ENCODE measurements at regions not wholly inside any gene's neighbourhood (a gene's known extent, or its start where the extent isn't known, plus 50 kb on each side); places are given as distances from the start of the nearest gene placed in this dataset.

DNA sequence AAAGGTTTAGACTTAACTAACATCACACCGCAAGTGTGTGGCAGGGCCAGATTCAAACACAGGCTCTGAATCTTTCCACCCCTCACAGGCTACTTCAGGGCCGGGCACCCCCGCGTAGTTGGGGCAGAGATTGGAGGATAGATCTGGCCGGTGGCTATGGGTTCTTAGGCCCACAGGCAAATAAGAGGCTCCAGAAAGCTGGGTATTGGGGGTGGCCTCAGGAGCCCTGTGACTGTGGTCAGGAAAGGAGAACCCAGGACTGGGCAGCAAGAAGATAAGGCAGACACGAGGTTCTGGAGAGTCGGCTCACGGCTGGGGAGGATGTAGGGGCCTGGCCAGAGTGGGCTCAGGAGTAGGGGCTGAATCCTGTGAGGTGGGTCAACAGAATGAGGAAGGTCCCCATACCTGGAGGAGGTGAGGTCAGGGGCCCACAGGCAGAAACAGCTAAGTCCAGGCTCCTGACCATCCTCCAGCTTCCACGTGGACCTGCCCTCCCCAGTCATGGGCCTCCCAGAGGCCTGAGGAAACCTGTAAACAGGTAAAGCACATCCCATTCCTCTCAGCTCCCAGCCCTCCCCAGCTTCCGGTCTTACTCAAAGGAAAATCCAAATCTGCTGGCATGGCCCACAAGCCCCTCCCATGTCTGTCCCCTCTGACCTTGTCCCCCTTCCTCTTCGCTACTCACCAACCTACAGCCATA lies 306.2 kb downstream of the MATN1 start:
- DNase-seq, result no peak

DNA sequence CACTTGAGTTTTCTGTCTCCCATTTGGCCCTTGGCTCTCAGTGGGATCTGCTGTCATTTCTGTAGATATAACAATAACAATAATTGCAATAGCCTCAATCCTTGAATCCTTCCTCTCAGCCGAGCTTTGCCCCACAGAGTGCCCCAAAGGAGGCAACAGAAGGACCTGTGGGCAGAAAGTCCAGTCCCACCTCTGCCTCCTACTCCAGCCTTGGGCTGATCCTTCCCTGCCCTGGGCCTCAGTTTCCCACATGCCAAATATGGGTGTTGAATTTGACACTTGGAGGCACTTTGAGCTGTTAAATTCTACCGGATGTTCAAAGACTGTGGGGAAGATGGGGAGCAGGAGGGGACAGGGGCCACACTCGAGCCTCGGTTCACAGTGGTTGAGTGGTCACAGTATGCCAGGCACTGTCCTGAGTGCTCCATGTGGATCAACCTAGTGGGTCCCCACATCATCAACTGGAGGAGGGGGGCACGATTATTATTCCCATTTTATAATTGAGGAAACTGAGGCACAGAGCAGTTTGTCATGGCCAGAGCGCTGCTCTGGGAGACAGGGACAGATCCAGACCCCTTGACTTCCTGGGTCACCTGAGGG lies 307.1 kb downstream of the MATN1 start:
- no peak for DNase-seq

GRCh38 chr1:30415171-30415940 lies 308.0 kb downstream of the MATN1 start:
- no peak for DNase-seq

DNA sequence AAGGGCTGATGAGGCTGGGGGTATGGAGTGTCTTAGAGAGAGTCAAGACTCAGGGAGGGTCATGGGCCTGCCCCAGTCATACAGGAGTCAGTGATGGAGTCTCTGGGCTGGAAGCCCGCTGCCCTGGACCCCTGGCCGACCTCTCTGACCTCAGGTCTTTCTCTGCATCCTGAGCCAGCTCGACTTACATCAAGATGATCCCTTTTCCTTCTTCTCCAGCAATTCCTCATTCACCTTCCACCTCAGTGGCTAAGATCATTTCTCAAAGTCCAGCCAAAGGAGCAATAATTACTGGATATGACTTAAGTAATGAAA lies 308.6 kb downstream of the MATN1 start:
- DNase-seq, result no peak

GRCh38 chr1:30414086-30414850 lies 309.1 kb downstream of the MATN1 start:
- DNase-seq, result no peak

GRCh38 chr1:30413606-30414005 lies 309.8 kb downstream of the MATN1 start:
- DNase-seq, result no peak

GRCh38 chr1:30413111-30413440 lies 310.3 kb downstream of the MATN1 start:
- DNase-seq, result no peak

DNA sequence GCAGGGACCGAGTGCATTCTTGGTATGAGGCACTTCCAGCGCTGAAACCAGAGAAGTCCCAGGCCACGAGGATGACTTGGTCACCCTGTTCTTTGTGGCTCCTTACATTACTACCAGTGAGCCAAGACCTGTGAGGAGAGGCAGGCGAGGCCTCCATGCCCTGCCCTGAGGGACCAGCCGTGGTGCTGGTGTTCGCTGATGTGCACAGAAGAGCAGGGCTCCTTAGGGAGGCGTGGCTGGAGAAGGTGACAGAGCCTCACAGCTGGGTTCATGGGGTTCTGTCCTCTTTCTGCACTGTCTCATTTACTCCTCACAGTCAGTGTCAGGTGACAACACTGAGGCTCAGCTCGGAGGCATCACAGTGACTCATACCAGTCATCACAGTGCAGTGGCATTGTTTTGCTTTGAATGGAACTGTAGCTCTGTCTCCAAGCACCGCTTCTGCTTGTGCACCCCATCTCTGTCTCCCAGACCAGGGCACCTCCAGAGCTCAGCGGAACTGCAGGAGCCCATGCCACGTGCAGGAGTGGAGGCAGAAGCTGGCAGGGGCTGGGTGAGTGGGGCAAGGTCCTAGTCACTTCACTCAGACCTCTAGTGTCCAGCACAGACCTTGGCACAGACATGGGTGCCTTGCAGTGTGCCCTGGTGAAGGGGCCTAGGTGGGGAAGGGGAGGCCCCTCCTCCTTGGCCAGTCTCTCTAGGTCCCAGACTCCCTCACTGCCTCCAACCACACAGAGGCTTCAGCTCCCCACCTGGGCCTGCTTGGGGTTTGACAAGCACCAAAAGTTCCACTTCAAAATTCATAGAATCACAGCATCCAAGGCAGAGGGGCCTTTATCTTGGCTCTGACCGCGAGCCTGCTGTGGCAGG lies 310.9 kb downstream of the MATN1 start:
- no peak for DNase-seq

GRCh38 chr1:30411206-30411605 lies 312.2 kb downstream of the MATN1 start:
- no peak for DNase-seq

DNA sequence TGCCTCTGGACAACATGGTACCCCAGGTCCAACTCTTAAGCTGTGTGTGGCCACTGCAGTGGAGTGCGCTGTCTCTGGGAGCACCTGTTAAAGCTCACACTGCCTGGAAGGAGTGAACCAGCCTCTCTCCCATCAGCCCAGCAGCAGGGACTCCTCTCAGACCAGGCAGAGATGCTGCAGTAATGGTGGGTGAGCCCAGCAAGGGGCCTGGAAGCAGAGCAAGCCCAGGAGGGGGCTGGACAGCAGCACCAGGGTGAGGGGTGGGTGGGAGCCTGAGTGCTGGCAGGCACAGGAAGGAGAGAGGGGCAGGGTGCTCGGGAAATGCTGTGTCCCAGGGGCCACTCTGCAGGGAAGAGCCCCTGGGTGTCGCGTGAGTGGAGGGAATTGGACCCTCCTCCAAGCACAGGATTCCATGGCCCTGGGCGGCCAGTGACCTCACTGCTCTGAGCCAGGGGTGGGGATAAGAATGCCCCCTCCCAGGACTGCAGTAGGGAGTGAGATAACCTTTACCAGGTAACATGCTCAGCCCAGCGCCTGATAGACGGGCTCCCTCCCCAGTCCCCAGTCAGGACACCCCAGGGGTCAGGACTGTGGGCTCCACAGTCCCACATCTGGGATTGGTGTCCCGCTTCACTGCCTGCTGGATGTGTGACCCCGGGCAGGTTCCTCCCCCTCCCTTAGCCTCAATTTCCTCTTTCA lies 313.1 kb downstream of the MATN1 start:
- DNase-seq, result no peak

GRCh38 chr1:30409476-30410152 lies 313.8 kb downstream of the MATN1 start:
- DNase-seq, result no peak

GRCh38 chr1:30407865-30408580 lies 315.4 kb downstream of the MATN1 start:
- no peak for DNase-seq

DNA sequence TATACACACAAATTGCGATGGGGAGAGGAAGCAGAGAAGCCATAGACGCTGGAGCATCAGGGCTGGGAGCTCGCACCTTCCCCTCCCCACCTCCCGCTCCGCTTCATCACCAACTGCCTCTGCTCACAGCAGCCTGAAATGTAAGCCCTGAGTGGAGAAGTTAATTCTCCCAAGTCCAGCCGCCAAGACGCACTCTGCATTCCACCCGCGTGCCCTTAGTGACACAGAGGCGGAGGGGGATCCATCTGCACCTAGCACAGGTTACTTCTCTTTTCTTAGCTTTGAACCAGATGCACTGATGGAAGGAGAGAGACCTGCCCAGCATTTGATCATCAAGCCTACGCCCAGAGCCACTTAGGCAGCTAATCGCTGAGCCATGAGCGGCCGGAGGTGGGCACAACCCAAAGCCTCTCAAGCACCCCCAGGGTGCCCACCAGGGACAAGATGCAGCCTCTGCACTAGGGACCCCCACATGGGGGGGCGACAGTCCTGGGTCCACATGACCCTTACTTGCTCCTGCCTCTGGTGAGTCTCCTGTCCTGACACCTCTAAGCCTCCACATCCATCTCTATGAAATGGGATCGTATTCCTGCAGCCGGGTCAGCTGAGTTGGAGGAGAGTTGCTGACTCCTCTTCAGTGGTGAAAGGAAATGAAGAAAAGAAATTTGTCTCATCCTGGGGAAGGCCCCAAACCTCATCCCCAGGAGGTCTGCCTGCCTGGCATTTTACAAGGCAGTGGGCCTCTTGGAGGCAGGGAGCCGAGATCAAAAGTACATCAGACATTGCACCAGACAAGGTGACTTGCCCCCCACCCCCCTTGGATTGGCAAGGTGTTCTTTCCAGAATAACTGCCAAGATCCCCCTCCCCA lies 316.2 kb downstream of the MATN1 start:
- DNase-seq, result no peak

GRCh38 chr1:30405631-30406212 lies 317.7 kb downstream of the MATN1 start:
- no peak for DNase-seq

- DNase-seq, result no peak
Observed at GRCh38 chr1:30405081-30405480, 318.3 kb downstream of the MATN1 start.

DNA sequence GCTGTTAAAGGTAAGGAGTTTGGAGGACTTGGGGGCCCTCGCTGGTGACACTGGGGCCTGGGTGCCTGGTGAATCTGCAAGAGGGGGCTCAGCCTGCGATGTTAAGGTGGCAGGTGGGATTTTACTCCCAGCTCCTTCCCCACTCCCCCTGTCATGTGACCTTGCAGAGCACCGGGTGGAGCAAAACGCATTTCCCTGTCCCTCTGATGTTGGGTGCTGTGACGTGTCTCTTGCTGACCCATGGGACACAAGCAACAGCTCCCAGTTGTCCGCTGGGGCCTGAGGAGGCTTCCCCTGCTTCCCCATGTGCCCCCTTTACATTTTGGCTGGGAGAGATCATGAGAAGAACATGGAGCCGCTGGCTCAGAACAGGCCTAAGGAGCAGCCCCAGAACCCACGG lies 319.0 kb downstream of the MATN1 start:
- no peak for DNase-seq

DNA sequence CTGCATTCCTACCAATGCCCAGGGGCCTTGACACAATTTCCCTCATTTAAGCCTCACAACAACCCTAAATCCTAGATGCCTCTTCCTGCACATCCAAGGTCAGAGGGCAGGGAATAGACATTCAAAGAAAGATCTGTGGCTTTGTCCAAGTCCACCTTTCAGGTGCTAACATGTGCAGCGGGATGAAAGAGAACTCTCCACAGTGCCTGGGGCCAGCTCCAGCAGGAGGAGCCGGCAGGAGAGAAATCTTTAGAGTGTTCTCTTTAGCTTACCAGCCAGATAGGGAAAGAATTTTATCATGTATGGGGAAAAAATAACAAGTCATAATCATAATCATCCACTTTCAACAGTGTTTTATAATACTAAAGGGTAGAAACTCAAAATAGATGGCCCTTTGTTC lies 319.7 kb downstream of the MATN1 start:
- no peak for DNase-seq

GRCh38 chr1:30403061-30403645 lies 320.2 kb downstream of the MATN1 start:
- DNase-seq, result no peak

DNA sequence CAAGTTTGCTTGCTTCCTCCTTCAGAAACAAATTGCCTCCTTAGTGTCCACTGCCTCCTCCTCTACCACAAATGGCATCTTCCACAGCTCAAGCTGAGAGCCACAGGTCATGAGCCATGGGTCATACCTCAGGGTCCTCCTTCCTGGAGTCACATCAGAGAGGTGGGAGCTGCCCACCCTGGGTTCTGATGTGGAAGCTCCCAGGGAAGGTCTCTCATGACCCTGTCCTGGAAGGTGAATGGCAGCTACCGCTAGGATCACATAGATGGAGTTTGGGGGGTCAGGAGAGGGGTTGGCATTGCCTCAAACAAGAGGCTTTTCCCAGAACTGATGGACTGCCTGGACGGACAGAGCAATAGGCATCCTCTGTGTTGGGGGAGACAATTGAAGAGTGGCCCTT lies 321.4 kb downstream of the MATN1 start:
- no peak for DNase-seq

All from inflammatory macrophage treated with lipopolysaccharide for 1 hour (primary cell).